ENCODE measurements at regions not wholly inside any gene's neighbourhood (a gene's known extent, or its start where the extent isn't known, plus 50 kb on each side); places are given as distances from the start of the nearest gene placed in this dataset.

DNA sequence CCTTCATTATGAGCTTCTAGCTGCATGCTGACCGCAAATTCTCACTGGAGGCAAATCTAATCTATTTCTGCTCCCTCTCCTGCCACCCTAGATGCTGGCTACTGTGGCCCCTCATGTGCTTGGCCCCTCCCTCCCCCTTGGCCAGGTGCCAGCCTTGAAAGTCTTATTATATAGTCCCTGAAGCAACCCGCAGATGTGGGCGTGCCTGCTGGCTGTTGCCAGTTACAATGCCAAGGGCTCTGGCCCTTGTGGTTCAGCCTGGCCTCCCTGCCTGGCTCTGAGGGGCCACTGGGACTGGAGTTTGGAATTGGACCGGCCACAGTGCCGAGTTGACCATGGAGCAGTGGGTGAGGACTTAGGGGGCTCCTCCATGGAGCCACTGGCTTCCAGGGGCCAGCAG is 78.9 kb upstream of the ACTRT2 start:
- TF ChIP-seq, protein P1, sequence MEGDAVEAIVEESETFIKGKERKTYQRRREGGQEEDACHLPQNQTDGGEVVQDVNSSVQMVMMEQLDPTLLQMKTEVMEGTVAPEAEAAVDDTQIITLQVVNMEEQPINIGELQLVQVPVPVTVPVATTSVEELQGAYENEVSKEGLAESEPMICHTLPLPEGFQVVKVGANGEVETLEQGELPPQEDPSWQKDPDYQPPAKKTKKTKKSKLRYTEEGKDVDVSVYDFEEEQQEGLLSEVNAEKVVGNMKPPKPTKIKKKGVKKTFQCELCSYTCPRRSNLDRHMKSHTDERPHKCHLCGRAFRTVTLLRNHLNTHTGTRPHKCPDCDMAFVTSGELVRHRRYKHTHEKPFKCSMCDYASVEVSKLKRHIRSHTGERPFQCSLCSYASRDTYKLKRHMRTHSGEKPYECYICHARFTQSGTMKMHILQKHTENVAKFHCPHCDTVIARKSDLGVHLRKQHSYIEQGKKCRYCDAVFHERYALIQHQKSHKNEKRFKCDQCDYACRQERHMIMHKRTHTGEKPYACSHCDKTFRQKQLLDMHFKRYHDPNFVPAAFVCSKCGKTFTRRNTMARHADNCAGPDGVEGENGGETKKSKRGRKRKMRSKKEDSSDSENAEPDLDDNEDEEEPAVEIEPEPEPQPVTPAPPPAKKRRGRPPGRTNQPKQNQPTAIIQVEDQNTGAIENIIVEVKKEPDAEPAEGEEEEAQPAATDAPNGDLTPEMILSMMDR (conservative IDR thresholded peaks at IDR 0.05; ENCODE audit: low read depth, low read length), result no peak
- no peak for TF ChIP-seq EZH2 (IDR thresholded peaks at IDR 0.05; ENCODE audit: borderline replicate concordance, low read depth, low read length, poor library complexity, severe bottlenecking)
